ENCODE measurements at regions not wholly inside any gene's neighbourhood (a gene's known extent, or its start where the extent isn't known, plus 50 kb on each side); places are given as distances from the start of the nearest gene placed in this dataset.

DNA sequence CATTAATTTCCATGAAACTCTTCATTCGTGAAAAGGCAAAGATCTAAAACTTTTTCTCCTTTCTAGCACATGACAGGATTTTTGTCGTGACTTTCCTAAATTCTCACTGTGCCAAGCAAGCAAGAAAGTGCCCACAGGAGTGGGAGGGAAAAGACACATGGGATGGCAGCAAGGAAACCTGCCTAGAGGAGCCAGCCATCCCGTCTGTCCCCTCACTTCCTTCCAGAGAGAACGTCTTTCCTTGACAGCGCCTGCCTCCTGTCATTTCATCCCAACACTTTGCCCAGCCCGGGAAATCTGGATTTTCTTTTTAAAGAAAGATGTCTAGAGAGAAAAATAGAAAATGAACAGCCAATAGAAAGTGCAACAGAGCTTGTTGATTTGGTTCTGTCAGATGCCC is 200.6 kb upstream of the PTBP2 start:
- Histone ChIP-seq H3K9me3 (no peaks in the 10 kb centered on the region), H3K27ac (no peak overlapping the region), H3K27me3 (no peaks in the 10 kb centered on the region), H3K36me3 (no peaks in the 10 kb centered on the region), H3K4me3 (no peak overlapping the region), H3K4me1 (ENCODE audit: insufficient read depth) (no peaks in the 10 kb centered on the region)
- TF ChIP-seq EP300 (IDR thresholded peaks at IDR 0.05) = no peak
- TF ChIP-seq POLR2A (IDR thresholded peaks at IDR 0.05) = no peak
- TF ChIP-seq, protein P1, sequence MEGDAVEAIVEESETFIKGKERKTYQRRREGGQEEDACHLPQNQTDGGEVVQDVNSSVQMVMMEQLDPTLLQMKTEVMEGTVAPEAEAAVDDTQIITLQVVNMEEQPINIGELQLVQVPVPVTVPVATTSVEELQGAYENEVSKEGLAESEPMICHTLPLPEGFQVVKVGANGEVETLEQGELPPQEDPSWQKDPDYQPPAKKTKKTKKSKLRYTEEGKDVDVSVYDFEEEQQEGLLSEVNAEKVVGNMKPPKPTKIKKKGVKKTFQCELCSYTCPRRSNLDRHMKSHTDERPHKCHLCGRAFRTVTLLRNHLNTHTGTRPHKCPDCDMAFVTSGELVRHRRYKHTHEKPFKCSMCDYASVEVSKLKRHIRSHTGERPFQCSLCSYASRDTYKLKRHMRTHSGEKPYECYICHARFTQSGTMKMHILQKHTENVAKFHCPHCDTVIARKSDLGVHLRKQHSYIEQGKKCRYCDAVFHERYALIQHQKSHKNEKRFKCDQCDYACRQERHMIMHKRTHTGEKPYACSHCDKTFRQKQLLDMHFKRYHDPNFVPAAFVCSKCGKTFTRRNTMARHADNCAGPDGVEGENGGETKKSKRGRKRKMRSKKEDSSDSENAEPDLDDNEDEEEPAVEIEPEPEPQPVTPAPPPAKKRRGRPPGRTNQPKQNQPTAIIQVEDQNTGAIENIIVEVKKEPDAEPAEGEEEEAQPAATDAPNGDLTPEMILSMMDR (IDR thresholded peaks at IDR 0.05) = no peak
- intact Hi-C loops (cut with DNase I) = no loop called here
- WGBS, 3 donors = 53 to 60% (median 56%) methylated on average over 6 of the region's 6 CpGs
- no peak for DNase-seq

DNA sequence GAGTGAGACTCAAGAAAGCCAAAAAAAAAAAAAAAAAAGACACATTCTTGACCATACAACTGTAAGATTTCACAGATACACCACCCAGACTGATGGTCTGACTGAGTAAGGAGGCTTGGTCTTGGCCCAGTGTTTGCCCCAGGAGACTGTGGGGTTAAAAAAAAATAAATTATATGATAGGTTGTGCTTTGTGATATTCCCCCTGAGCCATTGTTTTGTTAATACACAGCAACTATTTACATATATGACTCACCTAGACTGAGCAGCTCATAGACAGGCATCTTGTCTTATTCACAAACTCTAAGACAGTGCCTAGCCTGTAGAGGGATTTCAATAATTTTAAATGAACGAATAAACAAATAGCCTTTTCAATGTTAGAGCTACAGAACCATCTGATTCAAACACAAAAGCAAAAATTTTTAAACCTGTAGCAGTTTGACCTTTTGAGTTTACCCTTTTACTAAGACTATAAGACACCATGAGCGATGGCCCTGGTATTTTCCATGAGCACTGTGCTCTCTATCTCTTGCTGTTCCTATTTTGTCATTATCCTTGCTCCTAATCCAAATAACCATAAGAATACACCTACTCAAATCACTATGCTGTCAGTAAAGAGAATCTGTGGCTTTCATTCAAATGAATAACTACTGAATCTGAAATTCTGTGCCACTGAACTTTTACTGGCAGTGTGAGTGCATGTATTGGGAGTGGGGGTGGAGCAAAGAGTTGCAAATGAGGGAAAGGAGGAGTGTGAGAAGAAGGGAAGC is 199.4 kb upstream of the PTBP2 start:
- H3K27ac ChIP-seq = no peak overlapping the region
- TF ChIP-seq, protein P1 (IDR thresholded peaks at IDR 0.05) = no peak
- TF ChIP-seq POLR2A (IDR thresholded peaks at IDR 0.05) (no peak), EP300 (IDR thresholded peaks at IDR 0.05) (no peak)
- DNase-seq = no peak
- H3K27me3 ChIP-seq = no peaks in the 10 kb centered on the region
- no peaks in the 10 kb centered on the region for H3K4me1 ChIP-seq (ENCODE audit: insufficient read depth)
- 90 to 94% (median 91%) methylated on average over 2 of the region's 2 CpGs for WGBS, 3 donors
- H3K36me3 ChIP-seq = no peaks in the 10 kb centered on the region
- intact Hi-C loops (cut with DNase I) = no loop called here
- no peak overlapping the region for H3K4me3 ChIP-seq
- H3K9me3 ChIP-seq = no peaks in the 10 kb centered on the region

DNA sequence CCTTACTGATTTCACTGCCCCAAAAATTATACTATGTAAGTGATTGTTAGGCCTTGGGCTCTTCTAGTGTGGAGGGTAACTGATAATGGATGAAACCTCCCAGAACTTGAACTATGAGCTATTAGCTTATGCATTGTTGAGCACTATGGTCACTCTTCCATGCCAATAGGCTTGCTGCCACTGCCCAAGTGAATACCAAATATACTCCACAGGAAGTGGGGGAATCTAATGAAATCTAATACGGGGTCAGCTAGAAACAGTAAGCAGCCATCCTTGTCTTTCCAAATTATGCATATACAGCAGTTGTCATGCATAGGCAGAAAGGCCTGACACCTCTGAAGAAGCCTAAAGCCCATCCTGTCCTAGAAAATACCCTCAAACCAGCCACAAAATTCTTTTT is 198.7 kb upstream of the PTBP2 start:
- no peak overlapping the region for H3K4me3 ChIP-seq
- WGBS, 3 donors = 90 to 93% (median 91%) methylated on average over 1 of the region's 1 CpG
- TF ChIP-seq POLR2A (IDR thresholded peaks at IDR 0.05) = no peak
- TF ChIP-seq, protein P1 (IDR thresholded peaks at IDR 0.05) = no peak
- no peak for TF ChIP-seq EP300 (IDR thresholded peaks at IDR 0.05)
- no peaks in the 10 kb centered on the region for H3K36me3 ChIP-seq
- no peak for DNase-seq
- intact Hi-C loops (cut with DNase I) = no loop called here
- no peaks in the 10 kb centered on the region for H3K4me1 ChIP-seq (ENCODE audit: insufficient read depth)
- H3K9me3 ChIP-seq = no peaks in the 10 kb centered on the region
- H3K27ac ChIP-seq = no peak overlapping the region
- H3K27me3 ChIP-seq = no peaks in the 10 kb centered on the region

DNA sequence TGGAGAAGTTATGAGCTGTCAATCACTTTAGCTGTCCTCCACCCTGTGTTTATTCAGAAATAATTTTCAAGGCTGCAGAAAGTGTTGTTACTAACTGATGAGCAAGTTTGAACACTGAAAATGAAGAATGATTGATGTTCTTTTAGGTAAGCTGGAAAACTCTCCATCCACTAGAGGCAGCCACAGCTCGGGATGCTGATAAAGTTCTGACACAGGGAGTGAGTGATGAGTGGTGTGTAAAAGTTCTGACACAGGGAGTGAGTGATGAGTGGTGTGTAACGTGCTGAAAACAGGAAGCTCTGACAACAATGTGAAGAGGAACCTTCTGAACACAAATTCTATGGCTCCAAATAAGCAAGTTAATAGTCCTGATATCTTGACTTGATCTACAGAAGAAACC is 197.5 kb upstream of the PTBP2 start:
- intact Hi-C loops (cut with DNase I) = no loop called here
- no peak overlapping the region for H3K27ac ChIP-seq
- H3K4me1 ChIP-seq (ENCODE audit: insufficient read depth) = no peaks in the 10 kb centered on the region
- H3K36me3 ChIP-seq = no peaks in the 10 kb centered on the region
- no peak overlapping the region for H3K4me3 ChIP-seq
- H3K27me3 ChIP-seq = no peaks in the 10 kb centered on the region
- no peak for DNase-seq
- no peaks in the 10 kb centered on the region for H3K9me3 ChIP-seq
- 33 to 49% (median 34%) methylated on average over 2 of the region's 2 CpGs for WGBS, 3 donors
- TF ChIP-seq POLR2A (IDR thresholded peaks at IDR 0.05) (no peak), EP300 (IDR thresholded peaks at IDR 0.05) (no peak)
- TF ChIP-seq, protein P1 (IDR thresholded peaks at IDR 0.05) = no peak
